ENCODE measurements at regions not wholly inside any gene's neighbourhood (a gene's known extent, or its start where the extent isn't known, plus 50 kb on each side); places are given as distances from the start of the nearest gene placed in this dataset.
A peak's percentile ranks its signal among the peaks of the same experiment; 100 is the strongest.
"Not testable (repeated sequence)": the region's sequence is repeated elsewhere in the genome, so short reads cannot be mapped to it uniquely, and the experiment has no call there.

DNA sequence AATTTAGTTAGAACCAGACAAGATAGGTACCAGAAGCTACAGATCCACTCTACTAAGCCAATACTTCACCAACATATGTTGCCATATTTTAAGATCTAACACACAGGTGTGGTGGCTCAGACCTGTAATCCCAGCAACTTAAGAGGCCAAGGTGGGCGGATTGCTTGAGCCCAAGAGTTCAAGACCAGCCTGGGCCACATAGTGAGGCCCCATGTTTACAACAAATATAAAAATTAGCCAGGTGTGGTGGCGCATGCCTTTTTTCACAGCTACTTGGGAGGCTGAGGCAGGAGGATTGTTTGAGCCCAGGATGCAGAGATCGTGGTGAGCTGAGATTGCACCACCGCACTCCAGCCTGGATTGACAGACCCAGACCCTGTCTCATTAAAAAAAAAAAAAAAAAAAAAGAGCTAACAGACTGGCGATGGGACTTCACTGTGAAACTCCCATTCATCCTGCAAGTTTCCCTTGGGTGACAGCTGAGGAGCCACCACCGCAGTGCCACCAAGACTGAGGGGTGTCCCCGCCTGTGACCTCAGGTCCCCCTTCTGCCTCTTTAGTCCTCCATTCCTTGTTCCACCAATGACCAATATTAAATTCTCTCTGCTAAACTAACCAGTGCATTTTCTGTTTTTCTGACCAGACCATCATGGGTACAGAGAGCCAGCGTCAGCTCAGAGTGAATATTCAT, 163.3 kb downstream of the OR4M2 start:
- WGBS (ENCODE audit: insufficient coverage, low coverage, low lambda C conversion rate, missing lambda C conversion rate): 94% methylated on average over 3 of the region's 8 CpGs
- Histone ChIP-seq H3K27me3 (no peaks in the 10 kb centered on the region), H3K4me1 (peaks cover 0 to 10% (median 2%) of the 10 kb centered on the region in 4 donors), H3K27ac (no peak overlapping the region), H3K36me3 (no peaks in the 10 kb centered on the region), H3K9me3 (no peaks in the 10 kb centered on the region), H3K4me3 (no peak overlapping the region)
- intact Hi-C loops (cut with DNase I): no loop called here
- TF ChIP-seq, protein P1, sequence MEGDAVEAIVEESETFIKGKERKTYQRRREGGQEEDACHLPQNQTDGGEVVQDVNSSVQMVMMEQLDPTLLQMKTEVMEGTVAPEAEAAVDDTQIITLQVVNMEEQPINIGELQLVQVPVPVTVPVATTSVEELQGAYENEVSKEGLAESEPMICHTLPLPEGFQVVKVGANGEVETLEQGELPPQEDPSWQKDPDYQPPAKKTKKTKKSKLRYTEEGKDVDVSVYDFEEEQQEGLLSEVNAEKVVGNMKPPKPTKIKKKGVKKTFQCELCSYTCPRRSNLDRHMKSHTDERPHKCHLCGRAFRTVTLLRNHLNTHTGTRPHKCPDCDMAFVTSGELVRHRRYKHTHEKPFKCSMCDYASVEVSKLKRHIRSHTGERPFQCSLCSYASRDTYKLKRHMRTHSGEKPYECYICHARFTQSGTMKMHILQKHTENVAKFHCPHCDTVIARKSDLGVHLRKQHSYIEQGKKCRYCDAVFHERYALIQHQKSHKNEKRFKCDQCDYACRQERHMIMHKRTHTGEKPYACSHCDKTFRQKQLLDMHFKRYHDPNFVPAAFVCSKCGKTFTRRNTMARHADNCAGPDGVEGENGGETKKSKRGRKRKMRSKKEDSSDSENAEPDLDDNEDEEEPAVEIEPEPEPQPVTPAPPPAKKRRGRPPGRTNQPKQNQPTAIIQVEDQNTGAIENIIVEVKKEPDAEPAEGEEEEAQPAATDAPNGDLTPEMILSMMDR (IDR thresholded peaks at IDR 0.05): no peak
- TF ChIP-seq POLR2A (IDR thresholded peaks at IDR 0.05): no peak
- ATAC-seq: no peak
- no peak for DNase-seq

DNA sequence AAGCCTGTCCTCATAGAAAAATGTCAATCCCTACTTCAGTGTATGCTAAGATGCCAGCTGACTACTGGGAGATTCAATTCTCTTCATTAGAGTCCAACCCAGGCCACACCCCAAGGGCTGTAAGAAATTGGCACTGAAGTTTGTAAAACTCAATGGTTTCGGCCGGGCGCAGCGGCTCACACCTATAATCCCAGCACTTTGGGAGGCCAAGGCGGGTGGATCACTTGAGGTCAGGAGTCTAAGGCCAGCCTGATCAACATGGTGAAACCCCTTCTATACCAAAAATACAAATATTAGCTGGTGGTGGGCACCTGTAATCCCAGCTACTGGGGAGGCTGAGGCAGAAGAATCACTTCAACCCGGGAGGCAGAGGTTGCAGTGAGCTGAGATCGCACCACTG, 169.2 kb downstream of the OR4M2 start:
- H3K4me1 ChIP-seq: peaks cover 0 to 51% (median 17%) of the 10 kb centered on the region in 4 donors
- H3K9me3 ChIP-seq; H3K4me3 ChIP-seq; H3K36me3 ChIP-seq; intact Hi-C loops (cut with DNase I); ATAC-seq; DNase-seq; H3K27ac ChIP-seq; H3K27me3 ChIP-seq: not testable (repeated sequence)
- WGBS (ENCODE audit: insufficient coverage, low coverage, low lambda C conversion rate, missing lambda C conversion rate): 100% methylated on average over 7 of the region's 7 CpGs

DNA sequence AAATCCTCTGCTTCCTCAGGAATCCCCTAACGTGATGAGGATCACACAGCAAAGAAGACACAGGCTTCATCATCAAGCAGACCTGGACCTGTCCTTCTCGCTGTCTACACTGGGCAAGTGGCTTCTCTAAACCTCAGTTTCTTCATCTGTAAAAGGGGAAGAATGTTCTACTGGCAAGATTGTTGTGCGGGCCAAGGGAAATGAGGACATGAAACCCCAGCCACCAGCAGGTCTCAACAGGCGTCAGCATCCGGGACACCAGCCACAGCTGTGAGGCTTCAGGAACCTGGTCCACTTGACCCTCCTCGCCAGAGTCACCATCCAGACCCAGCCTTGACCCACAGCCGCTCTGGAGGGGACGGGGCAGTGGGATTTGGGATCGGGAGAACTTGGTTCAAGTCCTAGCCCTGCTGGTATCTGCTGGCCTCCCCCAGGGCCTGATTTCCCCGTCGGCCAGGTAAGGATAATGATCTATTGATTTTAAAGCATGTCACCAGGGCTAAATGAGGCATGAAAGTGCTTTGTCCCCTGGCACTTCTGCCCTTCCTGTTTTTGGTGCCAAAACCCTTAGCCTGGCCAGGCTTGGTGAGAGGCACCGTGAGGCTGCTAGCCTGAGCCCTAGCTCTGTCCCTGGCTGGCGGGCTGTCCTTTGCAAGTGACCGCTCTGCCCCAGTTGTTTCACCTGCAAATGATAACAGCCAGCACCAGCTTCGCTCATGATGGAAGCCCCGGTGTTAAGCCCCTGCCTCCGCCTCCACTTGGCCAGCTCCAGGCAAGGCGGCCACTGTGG, 170.4 kb downstream of the OR4M2 start:
- peaks cover 0 to 56% (median 17%) of the 10 kb centered on the region in 4 donors for H3K4me1 ChIP-seq

DNA sequence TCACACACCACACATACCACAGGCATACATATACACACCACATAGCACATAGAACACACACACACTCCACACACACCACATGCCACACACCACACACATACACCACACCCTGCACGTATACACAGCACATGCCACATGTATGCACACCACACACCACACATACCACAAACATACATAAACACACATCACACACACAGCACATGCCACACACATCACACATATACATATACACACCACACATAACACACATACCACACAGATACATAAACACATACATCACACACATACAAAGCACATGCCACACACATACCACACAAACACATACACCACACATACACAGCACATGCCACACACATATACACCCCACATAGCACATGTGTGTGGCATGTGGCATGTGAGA, 171.1 kb downstream of the OR4M2 start:
- Histone ChIP-seq H3K27me3 (no peaks in the 10 kb centered on the region), H3K9me3 (no peaks in the 10 kb centered on the region), H3K4me3 (no peak overlapping the region), H3K27ac (peak overlapping the region in 2 of 3 donors; percentile 91 to 94), H3K36me3 (no peaks in the 10 kb centered on the region), H3K4me1 (peaks cover 0 to 64% (median 19%) of the 10 kb centered on the region in 4 donors)
- intact Hi-C loops (cut with DNase I): loop anchor here in 1 of 2 donors (10.0 kb wide), 1 partner anchor 1847 kb away; no protein-coding TSS in a partner anchor
- DNase-seq: no peak
- no peak for TF ChIP-seq POLR2A (IDR thresholded peaks at IDR 0.05)
- TF ChIP-seq, protein P1 (IDR thresholded peaks at IDR 0.05): no peak
- 14% methylated on average over 1 of the region's 1 CpG for WGBS (ENCODE audit: insufficient coverage, low coverage, low lambda C conversion rate, missing lambda C conversion rate)
- peak in 2 of 4 donors; percentile 1 to 3 for ATAC-seq

More for the DNA sequence above, 170.4 kb downstream of the OR4M2 start:
- DNase-seq (peak; percentile 71 to 97 (median 85)), ATAC-seq (peak; percentile 73 to 83 (median 74))
- not testable (repeated sequence) for H3K27me3 ChIP-seq, H3K9me3 ChIP-seq, H3K36me3 ChIP-seq
- WGBS (ENCODE audit: insufficient coverage, low coverage, low lambda C conversion rate, missing lambda C conversion rate): 59% methylated on average over 5 of the region's 18 CpGs
- intact Hi-C loops (cut with DNase I): loop anchor here in 1 of 2 donors (10.0 kb wide), 1 partner anchor 1846 kb away; no protein-coding TSS in a partner anchor
- H3K27ac ChIP-seq: peak overlapping the region; percentile 38 to 94 (median 91)
- peak overlapping the region in 1 of 3 donors; percentile 13 for H3K4me3 ChIP-seq

DNA sequence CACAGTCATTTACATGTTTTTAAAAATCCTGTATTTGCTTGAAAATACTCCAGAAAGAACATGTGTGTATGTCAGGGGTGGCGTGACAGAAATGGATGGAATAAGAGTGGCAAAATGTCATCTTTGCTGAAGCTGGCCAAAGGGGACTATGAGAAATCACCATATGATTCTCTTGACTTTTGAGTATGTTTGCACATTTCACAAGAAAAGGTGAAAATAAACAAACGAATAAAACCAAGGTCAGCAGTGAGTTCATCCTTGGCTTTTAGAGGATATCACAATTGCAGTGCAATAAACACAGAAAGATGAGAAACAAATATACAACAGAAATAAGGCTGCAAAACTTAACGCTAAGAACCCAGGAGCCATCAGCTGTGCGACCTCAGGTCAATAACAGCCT, 171.7 kb downstream of the OR4M2 start:
- H3K4me3 ChIP-seq, DNase-seq, H3K27me3 ChIP-seq, H3K9me3 ChIP-seq, H3K36me3 ChIP-seq: not testable (repeated sequence)
- Histone ChIP-seq H3K4me1 (peaks cover 0 to 68% (median 21%) of the 10 kb centered on the region in 4 donors), H3K27ac (peak overlapping the region in 2 of 3 donors; percentile 91 to 94)
- 24% methylated on average over 4 of the region's 4 CpGs for WGBS (ENCODE audit: insufficient coverage, low coverage, low lambda C conversion rate, missing lambda C conversion rate)
- ATAC-seq: peak; percentile 1 to 32 (median 9)
- intact Hi-C loops (cut with DNase I): loop anchor here in 1 of 2 donors (10.0 kb wide), 1 partner anchor 1847 kb away; no protein-coding TSS in a partner anchor

DNA sequence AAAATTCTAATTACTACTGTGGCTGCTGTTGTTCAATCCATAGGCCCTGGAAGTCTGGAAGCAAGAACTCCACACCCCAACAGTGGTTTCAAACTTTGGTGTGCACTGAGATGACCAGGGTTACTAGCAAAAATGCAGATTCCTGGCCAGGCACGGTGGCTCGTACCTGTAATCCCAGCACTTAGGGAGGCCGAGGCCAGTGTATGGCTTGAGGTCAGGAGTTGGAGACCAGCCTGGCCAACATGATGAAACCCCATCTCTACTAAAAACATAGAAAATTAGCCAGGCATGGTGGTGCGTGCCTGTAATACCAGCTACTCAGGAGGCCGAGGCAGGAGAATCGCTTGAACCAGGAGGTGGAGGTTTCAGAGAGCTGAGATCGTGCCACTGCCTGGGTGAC, 172.2 kb downstream of the OR4M2 start:
- intact Hi-C loops (cut with DNase I): loop anchor here in 1 of 2 donors (10.0 kb wide), 1 partner anchor 1848 kb away; no protein-coding TSS in a partner anchor

DNA sequence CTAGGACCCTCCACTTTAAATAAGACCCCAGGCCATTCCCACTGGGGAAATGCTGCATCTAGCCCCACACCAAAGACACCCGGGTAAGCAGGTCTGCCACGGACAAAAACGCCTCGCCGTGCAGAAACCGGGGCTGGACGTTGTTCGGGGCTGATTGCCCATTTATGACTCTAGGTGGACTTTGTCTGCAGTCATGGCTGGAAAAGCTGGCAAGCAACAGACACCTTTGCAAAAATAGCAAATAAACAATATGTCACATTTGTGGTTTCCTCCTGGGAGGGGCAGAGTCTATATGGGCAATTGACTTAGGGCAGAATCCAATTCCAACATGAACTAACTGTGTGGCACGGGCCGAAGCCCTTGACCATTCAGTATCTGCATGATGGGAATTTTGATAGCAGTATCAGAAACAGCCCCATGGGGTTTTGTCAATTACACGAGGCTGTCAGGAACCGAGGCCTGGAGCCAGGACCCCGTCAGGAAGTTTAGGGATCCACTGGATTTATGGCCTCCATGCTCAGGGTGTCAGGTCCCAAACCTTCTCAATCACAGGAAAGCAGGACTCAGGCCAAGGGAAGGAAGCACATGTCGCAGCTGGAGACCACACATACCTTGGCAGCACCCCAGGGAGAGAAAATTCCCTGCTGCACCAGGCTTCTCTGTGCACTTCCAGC, 172.8 kb downstream of the OR4M2 start:
- intact Hi-C loops (cut with DNase I): loop anchor here in 1 of 2 donors (10.0 kb wide), 1 partner anchor 1848 kb away; no protein-coding TSS in a partner anchor
- H3K9me3 ChIP-seq: not testable (repeated sequence)
- 40% methylated on average over 3 of the region's 14 CpGs for whole genome bisulfite sequencing (ENCODE audit: insufficient coverage, low coverage, low lambda C conversion rate, missing lambda C conversion rate)

More for the DNA sequence above, 172.2 kb downstream of the OR4M2 start:
- H3K27me3 ChIP-seq, H3K9me3 ChIP-seq, H3K36me3 ChIP-seq: not testable (repeated sequence)
- peak in 1 of 4 donors; percentile 3 for ATAC-seq
- whole genome bisulfite sequencing (ENCODE audit: insufficient coverage, low coverage, low lambda C conversion rate, missing lambda C conversion rate): 65% methylated on average over 4 of the region's 7 CpGs
- peak overlapping the region in 1 of 3 donors; percentile 10 for H3K4me3 ChIP-seq
- peaks cover 0 to 71% (median 21%) of the 10 kb centered on the region in 4 donors for H3K4me1 ChIP-seq
- H3K27ac ChIP-seq: peak overlapping the region in 2 of 3 donors; percentile 91 to 94
- DNase-seq: peak in 1 of 3 donors; percentile 67

More for the DNA sequence above, 172.8 kb downstream of the OR4M2 start:
- not testable (repeated sequence) for H3K27me3 ChIP-seq, H3K36me3 ChIP-seq
- ATAC-seq (peak; percentile 50 to 74 (median 64)), DNase-seq (peak; percentile 44 to 92 (median 78))
- Histone ChIP-seq H3K27ac (peak overlapping the region; percentile 22 to 94 (median 91)), H3K4me1 (peaks cover 0 to 65% (median 21%) of the 10 kb centered on the region in 4 donors), H3K4me3 (peak overlapping the region in 1 of 3 donors; percentile 10)

Data from right lobe of liver (tissue), 6 donors.